ENCODE measurements at regions not wholly inside any gene's neighbourhood (a gene's known extent, or its start where the extent isn't known, plus 50 kb on each side); places are given as distances from the start of the nearest gene placed in this dataset.

- Histone ChIP-seq H3K4me3 (replicated peaks; ENCODE audit: low read depth, low read length) (no peak overlapping the region), H3K27me3 (replicated peaks; ENCODE audit: control insufficient read depth, insufficient read depth, low read length) (no peaks in the 10 kb centered on the region), H3K36me3 (ENCODE audit: control insufficient read depth, insufficient read depth, low read length) (no peaks in the 10 kb centered on the region)
- no peak for DNase-seq (ENCODE audit: extremely low read depth, insufficient read length)
- no peak for TF ChIP-seq CTCF (IDR thresholded peaks at IDR 0.05; ENCODE audit: insufficient read depth, low read length, poor library complexity, severe bottlenecking)
These were observed 1168.8 kb downstream of the GALC start for GRCh38 chr14:86824167-86824566.

GRCh38 chr14:86823581-86823980 lies 1169.4 kb downstream of the GALC start:
- no peaks in the 10 kb centered on the region for H3K27me3 ChIP-seq (replicated peaks; ENCODE audit: control insufficient read depth, insufficient read depth, low read length)
- DNase-seq (ENCODE audit: extremely low read depth, insufficient read length): no peak
- no peak overlapping the region for H3K4me3 ChIP-seq (replicated peaks; ENCODE audit: low read depth, low read length)
- TF ChIP-seq CTCF (IDR thresholded peaks at IDR 0.05; ENCODE audit: insufficient read depth, low read length, poor library complexity, severe bottlenecking): no peak
- no peaks in the 10 kb centered on the region for H3K36me3 ChIP-seq (ENCODE audit: control insufficient read depth, insufficient read depth, low read length)

- no peak for TF ChIP-seq CTCF (IDR thresholded peaks at IDR 0.05; ENCODE audit: insufficient read depth, low read length, poor library complexity, severe bottlenecking)
- no peak overlapping the region for H3K4me3 ChIP-seq (replicated peaks; ENCODE audit: low read depth, low read length)
- no peaks in the 10 kb centered on the region for H3K27me3 ChIP-seq (replicated peaks; ENCODE audit: control insufficient read depth, insufficient read depth, low read length)
- no peaks in the 10 kb centered on the region for H3K36me3 ChIP-seq (ENCODE audit: control insufficient read depth, insufficient read depth, low read length)
- DNase-seq (ENCODE audit: extremely low read depth, insufficient read length): no peak
These were observed 1177.6 kb downstream of the GALC start for GRCh38 chr14:86815341-86815740.

- Histone ChIP-seq H3K4me3 (replicated peaks; ENCODE audit: low read depth, low read length) (no peak overlapping the region), H3K36me3 (ENCODE audit: control insufficient read depth, insufficient read depth, low read length) (no peaks in the 10 kb centered on the region), H3K27me3 (replicated peaks; ENCODE audit: control insufficient read depth, insufficient read depth, low read length) (no peaks in the 10 kb centered on the region)
- TF ChIP-seq CTCF (IDR thresholded peaks at IDR 0.05; ENCODE audit: insufficient read depth, low read length, poor library complexity, severe bottlenecking): no peak
- no peak for DNase-seq (ENCODE audit: extremely low read depth, insufficient read length)
These were observed 1190.3 kb downstream of the GALC start for GRCh38 chr14:86802726-86803125.

GRCh38 chr14:86799244-86799647 lies 1193.7 kb downstream of the GALC start:
- H3K27me3 ChIP-seq (replicated peaks; ENCODE audit: control insufficient read depth, insufficient read depth, low read length): no peaks in the 10 kb centered on the region
- H3K4me3 ChIP-seq (replicated peaks; ENCODE audit: low read depth, low read length): no peak overlapping the region
- DNase-seq (ENCODE audit: extremely low read depth, insufficient read length): no peak
- H3K36me3 ChIP-seq (ENCODE audit: control insufficient read depth, insufficient read depth, low read length): no peaks in the 10 kb centered on the region
- TF ChIP-seq CTCF (IDR thresholded peaks at IDR 0.05; ENCODE audit: insufficient read depth, low read length, poor library complexity, severe bottlenecking): no peak

- H3K4me3 ChIP-seq (replicated peaks; ENCODE audit: low read depth, low read length): no peak overlapping the region
- H3K27me3 ChIP-seq (replicated peaks; ENCODE audit: control insufficient read depth, insufficient read depth, low read length): no peaks in the 10 kb centered on the region
- DNase-seq (ENCODE audit: extremely low read depth, insufficient read length): no peak
- TF ChIP-seq CTCF (IDR thresholded peaks at IDR 0.05; ENCODE audit: insufficient read depth, low read length, poor library complexity, severe bottlenecking): no peak
- no peaks in the 10 kb centered on the region for H3K36me3 ChIP-seq (ENCODE audit: control insufficient read depth, insufficient read depth, low read length)
These were observed 1194.7 kb downstream of the GALC start for GRCh38 chr14:86798330-86798729.
